Suppressor macrophage (primary cell): ENCODE measurements at regions not wholly inside any gene's neighbourhood (a gene's known extent, or its start where the extent isn't known, plus 50 kb on each side); places are given as distances from the start of the nearest gene placed in this dataset.
"Not testable (repeated sequence)": the region's sequence is repeated elsewhere in the genome, so short reads cannot be mapped to it uniquely, and the experiment has no call there.

Source experiments
- DNase-seq, 4 experiments: peaks; one replicate each; pipeline ENCODE4 v3.0.0-alpha.2; 2020 to 2022

- DNase-seq = no peak
Measured at GRCh38 chr7:153696242-153696641, 356.0 kb upstream of the DPP6 start.

- DNase-seq = no peak
Measured at GRCh38 chr7:153698046-153698445, 354.2 kb upstream of the DPP6 start.

- DNase-seq = no peak
Measured at GRCh38 chr7:153701678-153702077, 350.5 kb upstream of the DPP6 start.

- not testable (repeated sequence) for DNase-seq
Measured at GRCh38 chr7:153723892-153724291, 328.3 kb upstream of the DPP6 start.

GRCh38 chr7:153731504-153731903, 320.7 kb upstream of the DPP6 start:
- not testable (repeated sequence) for DNase-seq

GRCh38 chr7:153743434-153743833, 308.8 kb upstream of the DPP6 start:
- not testable (repeated sequence) for DNase-seq

- not testable (repeated sequence) for DNase-seq
Measured at GRCh38 chr7:153747969-153748368, 304.2 kb upstream of the DPP6 start.

GRCh38 chr7:153748885-153749284, 303.3 kb upstream of the DPP6 start:
- DNase-seq = not testable (repeated sequence)

GRCh38 chr7:153765869-153766268, 286.3 kb upstream of the DPP6 start:
- DNase-seq = not testable (repeated sequence)

GRCh38 chr7:153766926-153767325, 285.3 kb upstream of the DPP6 start:
- not testable (repeated sequence) for DNase-seq

GRCh38 chr7:153772966-153773365, 279.2 kb upstream of the DPP6 start:
- no peak for DNase-seq

GRCh38 chr7:153776940-153777339, 275.3 kb upstream of the DPP6 start:
- DNase-seq = not testable (repeated sequence)

- peak in 3 of 4 experiments; percentile 1 to 37 (median 9) for DNase-seq
Measured at GRCh38 chr7:153797363-153797762, 254.8 kb upstream of the DPP6 start.

- DNase-seq = no peak
Measured at GRCh38 chr7:153808117-153808516, 244.1 kb upstream of the DPP6 start.

- DNase-seq = no peak
Measured at GRCh38 chr7:153829525-153829924, 222.7 kb upstream of the DPP6 start.

- DNase-seq = no peak
Measured at GRCh38 chr7:153832160-153832559, 220.0 kb upstream of the DPP6 start.

GRCh38 chr7:153835103-153835502, 217.1 kb upstream of the DPP6 start:
- peak in 1 of 4 experiments; percentile 0 for DNase-seq

- no peak for DNase-seq
Measured at GRCh38 chr7:153835712-153836265, 216.4 kb upstream of the DPP6 start.

GRCh38 chr7:153838591-153838990, 213.6 kb upstream of the DPP6 start:
- no peak for DNase-seq

GRCh38 chr7:153840861-153841260, 211.3 kb upstream of the DPP6 start:
- no peak for DNase-seq

GRCh38 chr7:153847828-153848227, 204.4 kb upstream of the DPP6 start:
- DNase-seq = no peak

- no peak for DNase-seq
Measured at GRCh38 chr7:153852261-153852660, 199.9 kb upstream of the DPP6 start.

- no peak for DNase-seq
Measured at GRCh38 chr7:153858355-153858754, 193.8 kb upstream of the DPP6 start.

GRCh38 chr7:153859239-153859638, 193.0 kb upstream of the DPP6 start:
- no peak for DNase-seq
